ENCODE measurements at regions not wholly inside any gene's neighbourhood (a gene's known extent, or its start where the extent isn't known, plus 50 kb on each side); places are given as distances from the start of the nearest gene placed in this dataset.

GRCh38 chr21:20728691-20729090 is 269.5 kb upstream of the NCAM2 start:
- no peak for DNase-seq

- DNase-seq, result no peak
Observed at GRCh38 chr21:20729376-20729775, 268.8 kb upstream of the NCAM2 start.

DNA sequence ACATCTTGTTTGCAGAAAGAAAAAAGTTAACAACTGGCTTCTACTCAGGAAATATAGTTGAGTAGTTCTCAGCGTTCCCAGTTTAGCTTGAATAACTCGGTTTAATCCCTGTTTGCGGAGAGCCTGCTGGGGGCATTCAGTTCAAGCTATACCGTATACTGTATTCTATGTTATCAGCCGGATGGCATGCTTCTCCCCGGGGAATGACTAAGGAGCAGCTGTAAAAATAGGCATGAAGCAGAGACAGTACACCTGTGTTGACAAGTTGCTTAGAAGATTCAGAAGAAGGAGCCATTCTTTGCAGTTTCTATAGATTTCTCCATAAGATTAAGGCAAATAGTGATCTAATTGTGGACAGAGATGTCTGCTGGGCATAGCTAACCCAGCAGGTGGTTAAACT is 267.8 kb upstream of the NCAM2 start:
- DNase-seq, result no peak

- DNase-seq, result no peak
Observed at GRCh38 chr21:20735257-20735656, 263.0 kb upstream of the NCAM2 start.

GRCh38 chr21:20737227-20737913 is 260.8 kb upstream of the NCAM2 start:
- no peak for DNase-seq

DNA sequence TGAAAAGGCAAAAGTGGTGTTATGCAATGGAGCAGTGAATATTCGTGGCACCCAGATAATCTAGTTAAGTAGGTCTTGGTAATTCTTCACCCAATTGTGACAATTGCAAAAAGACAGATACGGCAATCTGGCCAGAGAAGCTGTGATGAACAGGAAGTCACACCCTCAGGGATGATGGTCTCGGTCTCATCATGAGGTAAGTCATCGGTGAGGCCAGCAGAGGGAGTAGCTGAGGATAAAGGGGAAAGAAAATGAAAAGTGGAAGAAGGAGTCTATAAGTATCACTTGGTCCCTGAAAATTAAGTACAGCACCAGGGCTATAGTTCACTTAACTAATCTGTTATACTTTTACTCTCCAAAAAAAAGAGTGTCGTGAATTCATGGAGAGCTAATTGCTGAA is 258.8 kb upstream of the NCAM2 start:
- DNase-seq, result no peak

DNA sequence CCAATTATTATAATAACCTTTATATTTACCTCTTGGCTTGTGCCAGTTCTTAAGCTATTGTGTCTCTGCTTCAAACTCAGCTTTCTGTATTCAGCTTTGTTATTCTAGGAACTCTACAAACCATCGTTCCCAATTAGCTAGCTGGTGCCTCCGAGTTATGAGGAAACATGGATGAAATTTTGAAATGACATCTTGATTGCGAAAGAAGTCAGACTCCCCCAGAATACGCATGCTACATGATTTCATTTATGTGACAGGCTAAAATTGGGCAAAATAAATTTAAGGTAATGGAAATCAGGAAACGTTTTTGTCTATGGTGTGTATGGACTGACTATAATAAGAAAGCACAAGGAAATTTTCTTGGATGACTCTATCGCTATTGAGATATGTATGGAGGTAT is 256.8 kb upstream of the NCAM2 start:
- no peak for DNase-seq

- no peak for DNase-seq
Observed at GRCh38 chr21:20760221-20760620, 238.0 kb upstream of the NCAM2 start.

GRCh38 chr21:20774737-20775136 is 223.5 kb upstream of the NCAM2 start:
- DNase-seq, result no peak

DNA sequence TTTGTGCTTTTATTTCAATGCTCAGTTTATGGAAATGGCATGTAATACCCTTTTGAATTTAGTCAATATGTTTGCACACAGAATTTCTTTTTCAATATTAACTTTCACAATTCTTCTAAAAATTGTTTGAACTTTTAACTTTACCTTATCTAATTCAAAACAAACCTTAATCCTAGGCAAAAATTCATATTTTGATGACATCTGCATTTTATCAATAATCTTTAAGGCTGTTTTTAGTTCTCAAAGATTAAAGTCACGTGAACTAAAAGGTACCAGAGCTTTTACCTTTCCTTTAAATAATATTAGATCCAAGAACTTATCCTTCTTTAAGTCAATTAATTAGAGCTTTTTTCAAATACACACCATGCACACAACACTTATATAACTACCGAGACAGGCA is 218.9 kb upstream of the NCAM2 start:
- no peak for DNase-seq

DNA sequence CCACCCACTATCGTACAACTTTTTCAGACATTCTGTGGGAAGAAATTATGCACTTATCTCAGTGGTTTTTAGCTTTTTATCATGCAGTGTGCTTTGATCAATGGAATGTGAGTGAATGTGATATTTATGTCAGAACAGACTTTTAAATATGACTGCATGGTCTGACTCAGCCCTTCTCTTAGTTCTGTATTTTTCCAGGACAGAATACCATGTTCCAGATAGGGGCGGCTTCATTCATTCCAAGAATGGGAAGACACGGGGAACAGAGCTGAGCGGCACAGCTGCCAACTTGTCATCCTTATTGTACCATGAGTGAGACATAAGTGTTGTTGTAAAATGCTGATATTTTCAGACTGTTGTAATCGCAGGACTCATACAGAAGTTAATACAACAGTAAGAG is 214.6 kb upstream of the NCAM2 start:
- no peak for DNase-seq

GRCh38 chr21:20789729-20790500 is 208.3 kb upstream of the NCAM2 start:
- no peak for DNase-seq

DNA sequence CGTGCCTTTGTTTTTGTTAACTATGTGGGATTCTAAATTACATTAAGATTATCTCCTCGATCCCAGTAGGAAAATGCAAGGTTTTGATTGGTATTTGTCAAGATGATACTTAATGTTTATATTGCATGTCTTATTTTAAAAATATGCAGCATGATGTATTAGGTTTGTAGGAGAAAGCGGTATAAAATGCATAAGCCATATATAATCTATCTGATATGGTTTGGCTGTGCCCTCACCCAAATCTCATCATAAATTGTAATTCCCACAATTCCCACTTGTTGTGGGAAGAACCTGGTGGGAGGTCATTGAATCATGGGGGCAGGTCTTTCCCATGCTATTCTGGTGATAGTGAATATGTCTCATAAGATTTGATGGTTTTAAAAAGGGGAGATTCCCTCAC is 198.1 kb upstream of the NCAM2 start:
- DNase-seq, result no peak

GRCh38 chr21:20802201-20802600 is 196.0 kb upstream of the NCAM2 start:
- no peak for DNase-seq

- DNase-seq, result no peak
Observed at GRCh38 chr21:20802631-20803260, 195.5 kb upstream of the NCAM2 start.

- no peak for DNase-seq
Observed at GRCh38 chr21:20811702-20812101, 186.5 kb upstream of the NCAM2 start.

- no peak for DNase-seq
Observed at GRCh38 chr21:20814090-20814489, 184.1 kb upstream of the NCAM2 start.

GRCh38 chr21:20822666-20823065 is 175.5 kb upstream of the NCAM2 start:
- DNase-seq, result no peak

DNA sequence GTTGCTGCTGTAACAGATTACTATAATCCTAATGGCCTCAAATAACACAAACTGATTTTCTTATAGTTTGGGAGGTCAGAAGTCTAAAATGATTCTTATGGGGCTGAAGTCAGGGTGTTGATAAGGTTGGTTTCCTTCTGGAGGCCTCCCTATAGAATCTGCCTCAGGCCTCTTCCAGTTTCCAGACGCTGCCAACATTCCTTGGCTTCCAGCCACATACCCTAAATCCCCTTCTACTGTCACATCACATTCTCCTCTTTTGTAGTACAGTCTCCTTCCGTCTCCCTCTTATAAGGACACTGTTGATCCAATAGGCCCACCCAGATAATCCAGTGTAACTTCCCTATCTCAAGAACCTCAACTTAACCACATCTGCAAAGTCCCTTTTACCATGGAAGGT is 145.3 kb upstream of the NCAM2 start:
- DNase-seq, result no peak

DNA sequence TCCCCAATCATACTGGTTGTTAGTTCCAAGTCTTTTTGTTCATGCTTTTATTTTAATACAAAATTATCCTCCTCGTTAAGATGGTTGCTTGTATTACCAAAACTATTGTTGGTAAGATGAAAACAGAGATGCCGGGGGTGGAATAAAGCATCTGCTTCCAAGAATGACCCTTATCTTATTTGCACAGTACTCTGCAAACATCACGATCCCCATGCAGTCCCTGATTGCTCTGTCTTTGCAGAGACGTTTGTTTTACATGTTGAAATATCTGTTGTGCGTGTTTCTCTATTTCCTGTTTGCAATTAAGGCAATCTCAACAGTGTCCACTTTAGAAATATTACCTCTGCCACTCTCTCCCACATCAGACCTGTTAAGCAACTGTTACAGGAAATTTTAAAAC is 141.3 kb upstream of the NCAM2 start:
- DNase-seq, result no peak

GRCh38 chr21:20874202-20874601 is 124.0 kb upstream of the NCAM2 start:
- no peak for DNase-seq

- DNase-seq, result no peak
Observed at GRCh38 chr21:20875742-20876141, 122.5 kb upstream of the NCAM2 start.

GRCh38 chr21:20877976-20878375 is 120.2 kb upstream of the NCAM2 start:
- no peak for DNase-seq

Data from CD4-positive, alpha-beta T cell treated with Interleukin-21 for 1 hour (primary cell).